H9 (cell line): ENCODE measurements at regions not wholly inside any gene's neighbourhood (a gene's known extent, or its start where the extent isn't known, plus 50 kb on each side); places are given as distances from the start of the nearest gene placed in this dataset.

Source experiments
- DNase-seq: peaks from one replicate; pipeline ENCODE4 v3.0.0-alpha.2; 2017
- H2AFZ ChIP-seq: one replicate; pipeline ENCODE4 v1.6.1; 2013; ENCODE audit warnings: mild to moderate bottlenecking, low read length, control low read depth, moderate library complexity
- H2AK5ac ChIP-seq: 2 replicates; pipeline ENCODE4 v1.6.1; 2013; ENCODE audit warnings: low read length, control low read depth, mixed read lengths; ENCODE audit not compliant: insufficient read length
- H2BK120ac ChIP-seq: one replicate; pipeline ENCODE4 v1.6.1; 2013; ENCODE audit warnings: low read depth, mild to moderate bottlenecking, low read length, control low read depth, inconsistent platforms; ENCODE audit not compliant: poor library complexity, severe bottlenecking
- H2BK12ac ChIP-seq: 2 replicates; pipeline ENCODE4 v1.6.1; 2013; ENCODE audit warnings: low read length, control low read depth, mixed read lengths, low read depth; ENCODE audit not compliant: insufficient read length
- H2BK15ac ChIP-seq: 2 replicates; pipeline ENCODE4 v1.6.1; 2013; ENCODE audit warnings: low read depth, low read length, control low read depth
- H2BK20ac ChIP-seq: one replicate; pipeline ENCODE4 v1.6.1; 2013; ENCODE audit warnings: low read depth, mild to moderate bottlenecking, low read length, control low read depth, inconsistent platforms; ENCODE audit not compliant: poor library complexity, severe bottlenecking
- H2BK5ac ChIP-seq: 2 replicates; pipeline ENCODE4 v1.6.1; 2013; ENCODE audit warnings: low read length, control low read depth, mixed read lengths; ENCODE audit not compliant: insufficient read length
- H3K14ac ChIP-seq: 2 replicates; pipeline ENCODE4 v1.6.1; 2013; ENCODE audit warnings: low read length, control low read depth; ENCODE audit not compliant: insufficient read depth
- H3K18ac ChIP-seq: 2 replicates; pipeline ENCODE4 v1.6.1; 2013; ENCODE audit warnings: low read depth, mild to moderate bottlenecking, mixed read lengths, low read length, control low read depth; ENCODE audit not compliant: insufficient read length
- H3K23ac ChIP-seq: 2 replicates; pipeline ENCODE4 v1.6.1; 2013; ENCODE audit warnings: low read length, control low read depth, mixed read lengths, low read depth; ENCODE audit not compliant: insufficient read length
- H3K23me2 ChIP-seq: 2 replicates; pipeline ENCODE4 v1.6.1; 2013; ENCODE audit warnings: low read depth, mild to moderate bottlenecking, mixed read lengths, low read length, control low read depth; ENCODE audit not compliant: insufficient read length, poor library complexity, severe bottlenecking
- H3K27ac ChIP-seq: 2 replicates; pipeline ENCODE4 v1.5.1; 2013; ENCODE audit warnings: low read length, control low read depth, mixed read lengths, low read depth; ENCODE audit not compliant: insufficient read length
- H3K27me3 ChIP-seq: 2 replicates; pipeline ENCODE4 v1.6.1; 2013; ENCODE audit warnings: low read length, control low read depth, inconsistent platforms; ENCODE audit not compliant: insufficient read depth
- H3K4ac ChIP-seq: 2 replicates; pipeline ENCODE4 v1.6.1; 2013; ENCODE audit warnings: low read depth, mild to moderate bottlenecking, control low read depth, inconsistent platforms, low read length, moderate library complexity
- H3K4me1 ChIP-seq: 2 replicates; pipeline ENCODE4 v1.6.1; 2013; ENCODE audit warnings: low read length, control low read depth, inconsistent platforms; ENCODE audit not compliant: insufficient read depth
- H3K4me2 ChIP-seq: 2 replicates; pipeline ENCODE4 v1.6.1; 2013; ENCODE audit warnings: low read length, control low read depth, mixed read lengths; ENCODE audit not compliant: insufficient read length, insufficient read depth
- H3K56ac ChIP-seq: 2 replicates; pipeline ENCODE4 v1.6.1; 2013; ENCODE audit warnings: low read depth, mild to moderate bottlenecking, mixed read lengths, low read length, control low read depth; ENCODE audit not compliant: insufficient read length
- H3K79me1 ChIP-seq: 2 replicates; pipeline ENCODE4 v1.6.1; 2013; ENCODE audit warnings: low read depth, mild to moderate bottlenecking, moderate library complexity, low read length, control low read depth, inconsistent platforms; ENCODE audit not compliant: insufficient read depth, poor library complexity, severe bottlenecking
- H3K79me2 ChIP-seq: 2 replicates; pipeline ENCODE4 v1.6.1; 2013; ENCODE audit warnings: low read length, control low read depth, inconsistent platforms; ENCODE audit not compliant: insufficient read depth
- H3K9ac ChIP-seq: 2 replicates; pipeline ENCODE4 v1.6.1; 2013; ENCODE audit warnings: low read length, control low read depth, mixed read lengths; ENCODE audit not compliant: insufficient read length; ENCODE audit errors: extremely low read depth
- H3K9me3 ChIP-seq: one replicate; pipeline ENCODE4 v1.6.1; 2013; ENCODE audit warnings: low read depth, low read length, inconsistent platforms; ENCODE audit not compliant: control insufficient read depth
- H3T11ph ChIP-seq: one replicate; pipeline ENCODE4 v1.6.1; 2013; ENCODE audit warnings: mild to moderate bottlenecking, low read length, control low read depth, inconsistent platforms
- H4K20me1 ChIP-seq: one replicate; pipeline ENCODE4 v1.6.1; 2013; ENCODE audit not compliant: control insufficient read depth, insufficient read length, insufficient read depth
- H4K5ac ChIP-seq: 2 replicates; pipeline ENCODE4 v1.6.1; 2013; ENCODE audit warnings: low read depth, mild to moderate bottlenecking, mixed read lengths, low read length, control low read depth; ENCODE audit not compliant: insufficient read length
- H4K8ac ChIP-seq: replicated peaks from 2 replicates; pipeline ENCODE4 v1.6.1; 2013; ENCODE audit warnings: low read length, control low read depth, mixed read lengths, low read depth; ENCODE audit not compliant: insufficient read length
- H4K91ac ChIP-seq: 2 replicates; pipeline ENCODE4 v1.6.1; 2013; ENCODE audit warnings: low read depth, mild to moderate bottlenecking, moderate library complexity, mixed read lengths, low read length, control low read depth; ENCODE audit not compliant: insufficient read length
- H3K27ac Mint-ChIP-seq, 3 experiments: 2 replicates in 2 of 3; 3 replicates in 1 of 3; pipeline ENCODE4 v1.8.0; 2020 to 2021; ENCODE audit warnings: mixed read lengths in 3 of 3, mild to moderate bottlenecking in 1 of 3, moderate library complexity in 1 of 3
- H3K27me3 Mint-ChIP-seq: 2 replicates; pipeline ENCODE4 v1.8.0; 2021; ENCODE audit warnings: low read depth, mild to moderate bottlenecking, moderate library complexity, mixed read lengths
- H3K36me3 Mint-ChIP-seq, 3 experiments: 2 replicates in 2 of 3; 3 replicates in 1 of 3; pipeline ENCODE4 v1.8.0; 2020 to 2021; ENCODE audit warnings: low read depth in 3 of 3, mixed read lengths in 3 of 3; ENCODE audit not compliant: insufficient read depth in 1 of 3
- H3K4me1 Mint-ChIP-seq, 2 experiments: 2 replicates each; pipeline ENCODE4 v1.8.0; 2020; ENCODE audit warnings: mixed read lengths in 2 of 2
- H3K4me3 Mint-ChIP-seq, 2 experiments: 2 replicates in 1 of 2; 3 replicates in 1 of 2; pipeline ENCODE4 v1.8.0; 2020 to 2021; ENCODE audit warnings: mild to moderate bottlenecking in 2 of 2, mixed read lengths in 2 of 2, moderate library complexity in 1 of 2
- H3K9me3 Mint-ChIP-seq, 2 experiments: 2 replicates in 1 of 2; 3 replicates in 1 of 2; pipeline ENCODE4 v1.8.0; 2020; ENCODE audit warnings: mild to moderate bottlenecking in 2 of 2, mixed read lengths in 2 of 2, moderate library complexity in 1 of 2
- CTCF ChIP-seq: fragments of 200-600 bp; sonication (generic); conservative IDR thresholded peaks from 3 replicates; pipeline ENCODE4 v1.8.0; 2021; ENCODE audit warnings: antibody characterized with exemption, mild to moderate bottlenecking
- WGBS: extraction: QIAGEN DNeasy Blood & Tissue Kit; methylation state at CpG from one replicate; pipeline ENCODE4 v1.1.7; 2013; ENCODE audit warnings: missing lambda C conversion rate, low lambda C conversion rate, mixed read lengths; ENCODE audit not compliant: insufficient read length; ENCODE audit errors: extremely low coverage; 5-methylcytosine and 5-hydroxymethylcytosine counted together

- TF ChIP-seq CTCF = no peak
- WGBS = no CpG with 5 or more reads among the region's 3 CpGs
- H3K36me3 Mint-ChIP-seq = no peaks in the 10 kb centered on the region
Measured at GRCh38 chr16:75899163-75899562, 172.9 kb upstream of the CPHXL start.

More at GRCh38 chr16:75899163-75899562, 172.9 kb upstream of the CPHXL start:
- Histone ChIP-seq H4K20me1 (no peaks in the 10 kb centered on the region), H3K23me2 (no peaks in the 10 kb centered on the region), H3K4ac (no peak overlapping the region), H3K9ac (no peak overlapping the region), H3K27me3 (no peaks in the 10 kb centered on the region; the same call in 1 of the 2 replicates), H4K8ac (no peak overlapping the region), H3K56ac (no peak overlapping the region), H3K4me1 (no peaks in the 10 kb centered on the region), H2BK15ac (no peak overlapping the region), H2AFZ (no peak overlapping the region), H3K18ac (no peak overlapping the region), H2BK12ac (no peak overlapping the region), H3K14ac (no peak overlapping the region), H3K9me3 (no peaks in the 10 kb centered on the region), H2AK5ac (no peak overlapping the region), H3K23ac (no peak overlapping the region), H2BK20ac (no peak overlapping the region), H3K79me2 (no peaks in the 10 kb centered on the region), H2BK120ac (no peak overlapping the region), H2BK5ac (no peak overlapping the region), H3T11ph (no peak overlapping the region), H3K27ac (no peak overlapping the region), H3K79me1 (no peaks in the 10 kb centered on the region), H4K5ac (no peak overlapping the region), H4K91ac (no peak overlapping the region), H3K4me2 (no peak overlapping the region)
- no peak overlapping the region for H3K27ac Mint-ChIP-seq
- H3K4me1 Mint-ChIP-seq = 0 out of 4 replicates have a peak, but pooled peaks cover 0 to 2% of the 10 kb centered on the region in 2 experiments
- H3K4me3 Mint-ChIP-seq = no peak overlapping the region
- no peak for DNase-seq
- H3K27me3 Mint-ChIP-seq = peaks cover 25% of the 10 kb centered on the region
- H3K9me3 Mint-ChIP-seq = no peaks in the 10 kb centered on the region
